ENCODE measurements at regions not wholly inside any gene's neighbourhood (a gene's known extent, or its start where the extent isn't known, plus 50 kb on each side); places are given as distances from the start of the nearest gene placed in this dataset.

GRCh38 chr1:65039066-65039465 lies 72.7 kb upstream of the JAK1 start:
- no peak for TF ChIP-seq CTCF (IDR thresholded peaks at IDR 0.05)

GRCh38 chr1:65039508-65039907 lies 73.2 kb upstream of the JAK1 start:
- TF ChIP-seq CTCF (IDR thresholded peaks at IDR 0.05): no peak

GRCh38 chr1:65042467-65042866 lies 76.1 kb upstream of the JAK1 start:
- no peak for TF ChIP-seq CTCF (IDR thresholded peaks at IDR 0.05)

- TF ChIP-seq CTCF (IDR thresholded peaks at IDR 0.05): no peak
These were observed 78.1 kb upstream of the JAK1 start for GRCh38 chr1:65044411-65044810.

GRCh38 chr1:65045022-65045817 lies 78.9 kb upstream of the JAK1 start:
- TF ChIP-seq CTCF (IDR thresholded peaks at IDR 0.05): no peak

- TF ChIP-seq CTCF (IDR thresholded peaks at IDR 0.05): no peak
These were observed 82.0 kb upstream of the JAK1 start for GRCh38 chr1:65048335-65048734.

GRCh38 chr1:65049941-65050713 lies 83.8 kb upstream of the JAK1 start:
- no peak for TF ChIP-seq CTCF (IDR thresholded peaks at IDR 0.05)

Measured in LNCAP (cell line).